A549 (cell line): ENCODE measurements at regions not wholly inside any gene's neighbourhood (a gene's known extent, or its start where the extent isn't known, plus 50 kb on each side); places are given as distances from the start of the nearest gene placed in this dataset.

Source experiments
- ATAC-seq, 2 experiments: fragments of 200-7000 bp in 1 of 2; fragments of >200 bp in 1 of 2; cut with Nextera tagmentation in 1 of 2; cut with Tn5 transposase in 1 of 2; 3 replicates each; pipeline versions ENCODE4 v1.8.0 to v1.9.1; 2018 to 2020; ENCODE audit warnings: mild to moderate bottlenecking in 1 of 2, moderate library complexity in 1 of 2
- CTCF ChIA-PET: fragments of 300-600 bp; sonication (Branson Sonifier 250); formaldehyde crosslinking; extraction: SDS; loops from one replicate; lab custom pipeline; 2021; ENCODE audit warnings: antibody characterized with exemption, inconsistent platforms; lab: Yijun Ruan, JAX
- POLR2A ChIA-PET: fragments of 350-600 bp; formaldehyde crosslinking; extraction: SDS; loops from one replicate; lab custom pipeline; 2021; ENCODE audit warnings: antibody characterized with exemption, inconsistent platforms; lab: Yijun Ruan, JAX
- DNase-seq, 2 experiments: peaks; one replicate each; pipeline versions ENCODE4 v3.0.0 to v3.0.0-alpha.2; 2011 to 2016; ENCODE audit warnings: low read depth in 1 of 2, low spot score in 1 of 2
- FAIRE-seq: peaks from 2 replicates; lab custom pipeline; 2011; peaks lifted over from hg19 to GRCh38; lab: Jason Lieb, UNC
- H3K27ac ChIP-seq, 2 experiments: fragments of >200 bp; sonication (Bioruptor Twin); formaldehyde crosslinking; 3 replicates each; pipeline ENCODE4 v1.5.1; 2016 to 2017
- H3K4me1 ChIP-seq: fragments of >200 bp; sonication (Bioruptor Twin); formaldehyde crosslinking; 3 replicates; pipeline ENCODE4 v1.6.1; 2016
- H3K4me2 ChIP-seq: fragments of >200 bp; sonication (Bioruptor Twin); formaldehyde crosslinking; 3 replicates; pipeline ENCODE4 v1.6.1; 2016
- H3K4me3 ChIP-seq: fragments of >200 bp; sonication (Bioruptor Twin); formaldehyde crosslinking; 3 replicates; pipeline ENCODE4 v1.5.1; 2016
- H3K9me3 ChIP-seq: fragments of >200 bp; sonication (Bioruptor Twin); formaldehyde crosslinking; 3 replicates; pipeline ENCODE4 v1.6.1; 2016
- BHLHE40 ChIP-seq: IDR thresholded peaks from 2 replicates; pipeline ENCODE4 v1.6.1; 2012; ENCODE audit warnings: low read depth, low read length, inconsistent platforms
- CBX2 ChIP-seq: fragments of 200-600 bp; sonication (generic); IDR thresholded peaks from 2 replicates; pipeline ENCODE4 v1.6.1; 2016; ENCODE audit warnings: low read depth, mild to moderate bottlenecking, borderline replicate concordance
- CBX8 ChIP-seq: fragments of 200-600 bp; sonication (generic); IDR thresholded peaks from 2 replicates; pipeline ENCODE4 v1.6.1; 2016
- CEBPB ChIP-seq, 2 experiments: fragments of >200 bp in 1 of 2; sonication (Bioruptor Twin) in 1 of 2; formaldehyde crosslinking in 1 of 2; IDR thresholded peaks; 2 replicates each; pipeline ENCODE4 v1.6.1; 2012 to 2016
- CHD2 ChIP-seq: fragments of 150-350 bp; IDR thresholded peaks from 2 replicates; pipeline ENCODE4 v1.6.1; 2014; ENCODE audit warnings: low read length; ENCODE audit not compliant: partially characterized antibody
- EP300 ChIP-seq, 2 experiments: fragments of >200 bp; sonication (Bioruptor Twin); formaldehyde crosslinking; IDR thresholded peaks; 2 replicates in 1 of 2; 3 replicates in 1 of 2; pipeline ENCODE4 v1.6.1; 2016 to 2017
- FOSL2 ChIP-seq, 2 experiments: fragments of 450-650 bp in 1 of 2; fragments of >200 bp in 1 of 2; sonication (Bioruptor Twin) in 1 of 2; formaldehyde crosslinking; IDR thresholded peaks; 2 replicates each; pipeline versions ENCODE4 v1.5.0 to v1.6.1; 2016 to 2020; ENCODE audit warnings: mild to moderate bottlenecking in 1 of 2, moderate library complexity in 1 of 2
- HDAC2 ChIP-seq: fragments of 200-600 bp; sonication (generic); IDR thresholded peaks from 2 replicates; pipeline ENCODE4 v1.6.1; 2016
- HEYL ChIP-seq: fragments of 250-450 bp; sonication (Bioruptor Pico); IDR thresholded peaks from 2 replicates; pipeline ENCODE4 v1.8.0; 2021; ENCODE audit warnings: mild to moderate bottlenecking, moderate library complexity
- HOXA7 ChIP-seq: fragments of 250-450 bp; sonication (Bioruptor Pico); IDR thresholded peaks from 2 replicates; pipeline ENCODE4 v1.5.0; 2020; ENCODE audit warnings: mild to moderate bottlenecking, moderate library complexity
- HOXB13 ChIP-seq: fragments of 250-450 bp; sonication (Bioruptor Pico); IDR thresholded peaks from 2 replicates; pipeline ENCODE4 v1.5.0; 2020; ENCODE audit warnings: low read depth, mild to moderate bottlenecking, moderate library complexity
- JUN ChIP-seq, 2 experiments: fragments of >200 bp; sonication (Bioruptor Twin); formaldehyde crosslinking; IDR thresholded peaks; 2 replicates in 1 of 2; 3 replicates in 1 of 2; pipeline ENCODE4 v1.6.1; 2016 to 2017
- KDM1A ChIP-seq: fragments of 200-600 bp; sonication (generic); IDR thresholded peaks from 2 replicates; pipeline ENCODE4 v1.6.1; 2016; ENCODE audit warnings: low read depth, mild to moderate bottlenecking
- KDM5A ChIP-seq: fragments of 200-600 bp; sonication (generic); IDR thresholded peaks from 2 replicates; pipeline ENCODE4 v1.6.1; 2016; ENCODE audit warnings: antibody characterized with exemption, mild to moderate bottlenecking
- NFE2L2 ChIP-seq: fragments of 150-350 bp; conservative IDR thresholded peaks from 2 replicates; pipeline ENCODE4 v1.6.1; 2014; ENCODE audit warnings: low read length
- NPAS2 ChIP-seq: fragments of 250-450 bp; sonication (Bioruptor Pico); IDR thresholded peaks from 2 replicates; pipeline ENCODE4 v1.8.0; 2022; ENCODE audit warnings: mild to moderate bottlenecking, moderate library complexity, borderline replicate concordance
- NR3C1 ChIP-seq: fragments of >200 bp; sonication (Bioruptor Twin); formaldehyde crosslinking; IDR thresholded peaks from 3 replicates; pipeline ENCODE4 v1.6.1; 2017
- PHF8 ChIP-seq: fragments of 200-600 bp; sonication (generic); IDR thresholded peaks from 2 replicates; pipeline ENCODE4 v1.6.1; 2016; ENCODE audit warnings: low read depth, mild to moderate bottlenecking, antibody characterized with exemption, moderate library complexity, borderline replicate concordance
- POLR2AphosphoS2 ChIP-seq: conservative IDR thresholded peaks from 2 replicates; pipeline ENCODE4 v1.6.1; 2012; ENCODE audit warnings: low read length, improper control_type of control experiment, inconsistent platforms
- RARB ChIP-seq: fragments of 250-450 bp; sonication (Bioruptor Pico); IDR thresholded peaks from 2 replicates; pipeline ENCODE4 v1.8.0; 2021; ENCODE audit warnings: mild to moderate bottlenecking, moderate library complexity
- RFX5 ChIP-seq: fragments of 450-650 bp; IDR thresholded peaks from 2 replicates; pipeline ENCODE4 v1.7.1; 2014; ENCODE audit warnings: antibody characterized with exemption, mild to moderate bottlenecking, moderate library complexity
- RNF2 ChIP-seq: fragments of 200-600 bp; sonication (generic); IDR thresholded peaks from 2 replicates; pipeline ENCODE4 v1.6.1; 2016; ENCODE audit warnings: low read depth, mild to moderate bottlenecking, antibody characterized with exemption, moderate library complexity, borderline replicate concordance
- SREBF2 ChIP-seq: fragments of 450-650 bp; IDR thresholded peaks from 2 replicates; pipeline ENCODE4 v1.6.1; 2014; ENCODE audit warnings: mild to moderate bottlenecking, moderate library complexity
- TP53 ChIP-seq: fragments of 250-450 bp; sonication (Bioruptor Pico); IDR thresholded peaks from 2 replicates; pipeline ENCODE4 v1.5.0; 2021; ENCODE audit warnings: mild to moderate bottlenecking, moderate library complexity
- ZC3H11A ChIP-seq: fragments of 450-650 bp; IDR thresholded peaks from 2 replicates; pipeline ENCODE4 v1.6.1; 2014; ENCODE audit warnings: antibody characterized with exemption, mild to moderate bottlenecking
- WGBS: methylation state at CpG from one replicate; pipeline ENCODE4 v1.1.6; 2017; ENCODE audit errors: missing lambda C conversion rate; 5-methylcytosine and 5-hydroxymethylcytosine counted together
- TF ChIP-seq, protein P1 (sequence below): fragments of 250-450 bp; sonication (Bioruptor Pico); IDR thresholded peaks from 2 replicates; pipeline ENCODE4 v1.5.0; 2020; ENCODE audit warnings: low read depth, mild to moderate bottlenecking, moderate library complexity
- TF ChIP-seq, protein P2 (sequence below): IDR thresholded peaks from 2 replicates; pipeline ENCODE4 v1.6.1; 2012
- TF ChIP-seq, protein P3 (sequence below): fragments of >200 bp; sonication (Bioruptor Twin); formaldehyde crosslinking; IDR thresholded peaks from 2 replicates; pipeline ENCODE4 v1.6.1; 2016
- TF ChIP-seq, protein P4 (sequence below): IDR thresholded peaks from 2 replicates; pipeline ENCODE4 v1.6.1; 2012
- TF ChIP-seq, protein P5 (sequence below): fragments of 200-600 bp; sonication (generic); IDR thresholded peaks from 2 replicates; pipeline ENCODE4 v1.6.1; 2016; ENCODE audit warnings: antibody characterized with exemption, mild to moderate bottlenecking, moderate library complexity

DNA sequence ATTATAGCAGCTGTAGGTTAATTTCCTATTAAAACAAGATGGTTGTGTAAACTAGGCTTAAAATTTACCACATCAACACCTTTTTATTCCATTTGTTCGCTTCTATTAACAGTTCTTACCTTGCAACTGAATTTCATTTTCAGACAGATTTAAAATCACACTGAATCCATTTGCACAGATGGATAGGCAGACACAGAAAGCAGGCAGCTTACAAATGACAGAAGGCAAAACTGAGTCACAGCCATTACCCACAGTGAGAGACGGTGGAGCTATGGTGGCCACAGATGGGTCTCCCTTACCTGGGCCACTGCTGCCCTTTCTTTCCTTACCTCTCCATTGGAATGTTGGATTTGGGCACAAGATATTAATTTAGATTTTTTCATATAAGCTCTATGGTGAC is 1567.8 kb upstream of the SLC10A2 start:
- CTCF ChIA-PET, result no interaction called here

DNA sequence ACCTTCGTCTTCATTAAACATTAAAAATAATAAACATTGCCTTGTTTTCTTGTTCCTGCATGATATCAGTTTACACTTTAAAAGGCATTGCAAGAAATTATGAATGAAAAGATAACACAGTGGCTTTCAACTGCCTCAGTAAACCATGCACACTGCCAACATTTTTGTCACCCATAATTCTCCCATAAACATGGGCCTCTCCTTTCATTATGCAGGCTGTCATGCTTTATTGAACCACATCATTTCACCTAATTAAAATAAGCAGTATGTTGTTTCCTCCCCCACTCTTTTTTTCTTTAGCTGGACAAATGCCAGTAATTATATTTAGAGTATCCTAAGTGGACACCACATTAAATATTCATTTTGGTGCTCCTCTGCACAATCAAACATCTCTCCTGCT is 1566.5 kb upstream of the SLC10A2 start:
- no peaks in the 10 kb centered on the region for H3K9me3 ChIP-seq
- H3K4me3 ChIP-seq, result no peak overlapping the region
- TF ChIP-seq NR3C1 (no peak), CEBPB (IDR thresholded peaks at IDR 0.05) (no peak), SREBF2 (no peak), JUN (IDR thresholded peaks at IDR 0.05) (no peak), RARB (CRISPR knock-in tag) (no peak), PHF8 (no peak), ZC3H11A (no peak), KDM5A (no peak), RFX5 (no peak), RNF2 (no peak), HOXA7 (no peak)
- TF ChIP-seq, protein P1, sequence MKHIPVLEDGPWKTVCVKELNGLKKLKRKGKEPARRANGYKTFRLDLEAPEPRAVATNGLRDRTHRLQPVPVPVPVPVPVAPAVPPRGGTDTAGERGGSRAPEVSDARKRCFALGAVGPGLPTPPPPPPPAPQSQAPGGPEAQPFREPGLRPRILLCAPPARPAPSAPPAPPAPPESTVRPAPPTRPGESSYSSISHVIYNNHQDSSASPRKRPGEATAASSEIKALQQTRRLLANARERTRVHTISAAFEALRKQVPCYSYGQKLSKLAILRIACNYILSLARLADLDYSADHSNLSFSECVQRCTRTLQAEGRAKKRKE (CRISPR knock-in tag), result no peak
- TF ChIP-seq, protein P2, sequence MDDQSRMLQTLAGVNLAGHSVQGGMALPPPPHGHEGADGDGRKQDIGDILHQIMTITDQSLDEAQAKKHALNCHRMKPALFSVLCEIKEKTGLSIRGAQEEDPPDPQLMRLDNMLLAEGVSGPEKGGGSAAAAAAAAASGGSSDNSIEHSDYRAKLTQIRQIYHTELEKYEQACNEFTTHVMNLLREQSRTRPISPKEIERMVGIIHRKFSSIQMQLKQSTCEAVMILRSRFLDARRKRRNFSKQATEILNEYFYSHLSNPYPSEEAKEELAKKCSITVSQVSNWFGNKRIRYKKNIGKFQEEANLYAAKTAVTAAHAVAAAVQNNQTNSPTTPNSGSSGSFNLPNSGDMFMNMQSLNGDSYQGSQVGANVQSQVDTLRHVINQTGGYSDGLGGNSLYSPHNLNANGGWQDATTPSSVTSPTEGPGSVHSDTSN, result no peak
- TF ChIP-seq, all 56 proteins: peak for 0
- Histone ChIP-seq H3K27ac (no peak overlapping the region), H3K4me2 (no peak overlapping the region), H3K4me1 (no peaks in the 10 kb centered on the region)
- FAIRE-seq (no peak), DNase-seq (no peak), ATAC-seq (no peak)
- 0% methylated on average over 1 of the region's 1 CpG for WGBS
- POLR2A ChIA-PET, result no interaction called here
- CTCF ChIA-PET, result no interaction called here

More for the DNA sequence above, 1567.8 kb upstream of the SLC10A2 start:
- no peak for TF ChIP-seq CHD2
- TF ChIP-seq HOXB13, result no peak
- TF ChIP-seq TP53 (CRISPR knock-in tag), result no peak
- TF ChIP-seq BHLHE40, result no peak
- no peak for TF ChIP-seq EP300 (IDR thresholded peaks at IDR 0.05)
- TF ChIP-seq, protein P3, sequence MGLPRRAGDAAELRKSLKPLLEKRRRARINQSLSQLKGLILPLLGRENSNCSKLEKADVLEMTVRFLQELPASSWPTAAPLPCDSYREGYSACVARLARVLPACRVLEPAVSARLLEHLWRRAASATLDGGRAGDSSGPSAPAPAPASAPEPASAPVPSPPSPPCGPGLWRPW, result no peak
- TF ChIP-seq, protein P1 (CRISPR knock-in tag), result no peak
- TF ChIP-seq, protein P4, sequence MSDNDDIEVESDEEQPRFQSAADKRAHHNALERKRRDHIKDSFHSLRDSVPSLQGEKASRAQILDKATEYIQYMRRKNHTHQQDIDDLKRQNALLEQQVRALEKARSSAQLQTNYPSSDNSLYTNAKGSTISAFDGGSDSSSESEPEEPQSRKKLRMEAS, result no peak
- no peak for TF ChIP-seq HDAC2
- TF ChIP-seq CBX2, result no peak
- no peak for TF ChIP-seq JUN (IDR thresholded peaks at IDR 0.05)
- no peak for TF ChIP-seq HEYL (CRISPR knock-in tag)
- TF ChIP-seq POLR2AphosphoS2, result no peak
- TF ChIP-seq NR3C1, result no peak
- TF ChIP-seq, protein P5, sequence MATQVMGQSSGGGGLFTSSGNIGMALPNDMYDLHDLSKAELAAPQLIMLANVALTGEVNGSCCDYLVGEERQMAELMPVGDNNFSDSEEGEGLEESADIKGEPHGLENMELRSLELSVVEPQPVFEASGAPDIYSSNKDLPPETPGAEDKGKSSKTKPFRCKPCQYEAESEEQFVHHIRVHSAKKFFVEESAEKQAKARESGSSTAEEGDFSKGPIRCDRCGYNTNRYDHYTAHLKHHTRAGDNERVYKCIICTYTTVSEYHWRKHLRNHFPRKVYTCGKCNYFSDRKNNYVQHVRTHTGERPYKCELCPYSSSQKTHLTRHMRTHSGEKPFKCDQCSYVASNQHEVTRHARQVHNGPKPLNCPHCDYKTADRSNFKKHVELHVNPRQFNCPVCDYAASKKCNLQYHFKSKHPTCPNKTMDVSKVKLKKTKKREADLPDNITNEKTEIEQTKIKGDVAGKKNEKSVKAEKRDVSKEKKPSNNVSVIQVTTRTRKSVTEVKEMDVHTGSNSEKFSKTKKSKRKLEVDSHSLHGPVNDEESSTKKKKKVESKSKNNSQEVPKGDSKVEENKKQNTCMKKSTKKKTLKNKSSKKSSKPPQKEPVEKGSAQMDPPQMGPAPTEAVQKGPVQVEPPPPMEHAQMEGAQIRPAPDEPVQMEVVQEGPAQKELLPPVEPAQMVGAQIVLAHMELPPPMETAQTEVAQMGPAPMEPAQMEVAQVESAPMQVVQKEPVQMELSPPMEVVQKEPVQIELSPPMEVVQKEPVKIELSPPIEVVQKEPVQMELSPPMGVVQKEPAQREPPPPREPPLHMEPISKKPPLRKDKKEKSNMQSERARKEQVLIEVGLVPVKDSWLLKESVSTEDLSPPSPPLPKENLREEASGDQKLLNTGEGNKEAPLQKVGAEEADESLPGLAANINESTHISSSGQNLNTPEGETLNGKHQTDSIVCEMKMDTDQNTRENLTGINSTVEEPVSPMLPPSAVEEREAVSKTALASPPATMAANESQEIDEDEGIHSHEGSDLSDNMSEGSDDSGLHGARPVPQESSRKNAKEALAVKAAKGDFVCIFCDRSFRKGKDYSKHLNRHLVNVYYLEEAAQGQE, result no peak
- TF ChIP-seq CBX8, result no peak
- TF ChIP-seq NPAS2 (CRISPR knock-in tag), result no peak
- TF ChIP-seq NFE2L2, result no peak
- TF ChIP-seq KDM1A, result no peak
- no peak for TF ChIP-seq FOSL2 (IDR thresholded peaks at IDR 0.05)
- no peak for TF ChIP-seq FOSL2 (CRISPR knock-in tag; IDR thresholded peaks at IDR 0.05)
- no peaks in the 10 kb centered on the region for H3K4me1 ChIP-seq
- no peak overlapping the region for H3K4me3 ChIP-seq
- H3K27ac ChIP-seq, result no peak overlapping the region
- H3K4me2 ChIP-seq, result no peak overlapping the region
- WGBS, result 7% methylated on average over 2 of the region's 2 CpGs
- DNase-seq, result no peak
- POLR2A ChIA-PET, result no interaction called here
- no peak for ATAC-seq
- no peak for FAIRE-seq
- H3K9me3 ChIP-seq, result no peaks in the 10 kb centered on the region
